ENCODE measurements at regions not wholly inside any gene's neighbourhood (a gene's known extent, or its start where the extent isn't known, plus 50 kb on each side); places are given as distances from the start of the nearest gene placed in this dataset.

DNA sequence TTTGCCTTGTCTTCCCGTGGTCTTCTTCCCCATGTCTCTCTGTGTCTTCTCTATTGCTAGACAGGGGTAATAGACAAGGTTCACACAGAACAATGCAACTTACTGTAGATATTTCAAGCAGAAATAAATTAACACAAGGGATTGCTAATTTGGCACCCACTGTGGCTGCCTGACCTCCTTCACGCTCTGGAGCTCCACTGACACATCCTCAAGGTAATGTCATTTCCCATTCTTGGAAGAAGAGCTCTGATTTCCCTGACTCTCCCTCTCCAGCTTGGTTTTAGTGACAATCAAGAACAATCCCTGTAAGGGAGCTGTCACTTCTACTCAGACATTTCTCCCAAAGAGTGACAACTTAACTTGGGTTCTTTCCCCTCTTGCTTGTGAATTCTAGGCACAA lies 105.4 kb upstream of the NAP1L1 start:
- no peaks in the 10 kb centered on the region for H3K36me3 ChIP-seq (ENCODE audit: control insufficient read depth in 2 of 2, insufficient read depth in 1 of 2, low read length in 2 of 2)
- H3K27ac ChIP-seq (ENCODE audit: extremely low read depth, low read depth, low read length): no peak overlapping the region
- CTCF ChIA-PET: no interaction called here
- TF ChIP-seq, protein P1, sequence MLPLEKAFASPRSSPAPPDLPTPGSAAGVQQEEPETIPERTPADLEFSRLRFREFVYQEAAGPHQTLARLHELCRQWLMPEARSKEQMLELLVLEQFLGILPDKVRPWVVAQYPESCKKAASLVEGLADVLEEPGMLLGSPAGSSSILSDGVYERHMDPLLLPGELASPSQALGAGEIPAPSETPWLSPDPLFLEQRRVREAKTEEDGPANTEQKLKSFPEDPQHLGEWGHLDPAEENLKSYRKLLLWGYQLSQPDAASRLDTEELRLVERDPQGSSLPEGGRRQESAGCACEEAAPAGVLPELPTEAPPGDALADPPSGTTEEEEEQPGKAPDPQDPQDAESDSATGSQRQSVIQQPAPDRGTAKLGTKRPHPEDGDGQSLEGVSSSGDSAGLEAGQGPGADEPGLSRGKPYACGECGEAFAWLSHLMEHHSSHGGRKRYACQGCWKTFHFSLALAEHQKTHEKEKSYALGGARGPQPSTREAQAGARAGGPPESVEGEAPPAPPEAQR (tag by site-specific recombination; IDR thresholded peaks at IDR 0.05): no peak
- TF ChIP-seq RBAK (tag by site-specific recombination; IDR thresholded peaks at IDR 0.05): no peak
- H3K4me1 ChIP-seq (ENCODE audit: control insufficient read depth, insufficient read depth, low read length): no peaks in the 10 kb centered on the region
- POLR2A ChIA-PET: no interaction called here
- H3K9me3 ChIP-seq (ENCODE audit: control insufficient read depth, insufficient read depth, low read depth, low read length): no peaks in the 10 kb centered on the region
- H3K4me3 ChIP-seq (ENCODE audit: low read depth, low read length): no peak overlapping the region

DNA sequence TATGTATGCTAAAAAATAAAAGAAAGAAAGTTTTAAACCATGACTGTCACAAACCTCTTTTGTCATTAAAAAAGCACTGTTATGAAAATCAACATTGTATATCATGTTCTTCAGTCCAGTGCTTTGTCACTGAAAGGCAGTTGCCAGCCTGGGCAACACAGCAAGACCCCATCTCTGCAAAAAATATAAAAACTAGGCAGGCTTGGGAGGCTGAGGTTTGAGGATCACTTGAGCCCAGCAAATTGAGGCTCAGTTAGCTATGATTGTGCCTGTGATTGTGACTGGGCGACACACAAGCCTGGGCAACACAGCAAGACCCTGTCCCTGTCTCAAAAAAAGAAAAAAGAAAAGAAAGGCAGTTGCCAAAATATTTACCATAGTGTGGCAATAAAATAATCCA lies 102.7 kb upstream of the NAP1L1 start:
- H3K36me3 ChIP-seq (ENCODE audit: control insufficient read depth in 2 of 2, insufficient read depth in 1 of 2, low read length in 2 of 2): no peaks in the 10 kb centered on the region
- no peak overlapping the region for H3K4me3 ChIP-seq (ENCODE audit: low read depth, low read length)
- no peaks in the 10 kb centered on the region for H3K9me3 ChIP-seq (ENCODE audit: control insufficient read depth, insufficient read depth, low read depth, low read length)
- H3K27ac ChIP-seq (ENCODE audit: extremely low read depth, low read depth, low read length): no peak overlapping the region
- ChIA-PET CTCF (no interaction called here), POLR2A (no interaction called here)
- TF ChIP-seq ZNF76 (tag by site-specific recombination; IDR thresholded peaks at IDR 0.05; ENCODE audit: borderline replicate concordance, low read depth) (no peak), HOXD13 (CRISPR knock-in tag; IDR thresholded peaks at IDR 0.05; ENCODE audit: borderline replicate concordance) (no peak), ZNF121 (tag by site-specific recombination; IDR thresholded peaks at IDR 0.05) (peak; percentile 66; the same call in 1 of the 2 replicates), ZEB2 (tag by site-specific recombination; IDR thresholded peaks at IDR 0.05) (no peak), ZFP69B (tag by site-specific recombination; IDR thresholded peaks at IDR 0.05) (no peak)
- TF ChIP-seq, protein P2, sequence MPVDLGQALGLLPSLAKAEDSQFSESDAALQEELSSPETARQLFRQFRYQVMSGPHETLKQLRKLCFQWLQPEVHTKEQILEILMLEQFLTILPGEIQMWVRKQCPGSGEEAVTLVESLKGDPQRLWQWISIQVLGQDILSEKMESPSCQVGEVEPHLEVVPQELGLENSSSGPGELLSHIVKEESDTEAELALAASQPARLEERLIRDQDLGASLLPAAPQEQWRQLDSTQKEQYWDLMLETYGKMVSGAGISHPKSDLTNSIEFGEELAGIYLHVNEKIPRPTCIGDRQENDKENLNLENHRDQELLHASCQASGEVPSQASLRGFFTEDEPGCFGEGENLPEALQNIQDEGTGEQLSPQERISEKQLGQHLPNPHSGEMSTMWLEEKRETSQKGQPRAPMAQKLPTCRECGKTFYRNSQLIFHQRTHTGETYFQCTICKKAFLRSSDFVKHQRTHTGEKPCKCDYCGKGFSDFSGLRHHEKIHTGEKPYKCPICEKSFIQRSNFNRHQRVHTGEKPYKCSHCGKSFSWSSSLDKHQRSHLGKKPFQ (tag by site-specific recombination; IDR thresholded peaks at IDR 0.05): no peak
- TF ChIP-seq, protein P3, sequence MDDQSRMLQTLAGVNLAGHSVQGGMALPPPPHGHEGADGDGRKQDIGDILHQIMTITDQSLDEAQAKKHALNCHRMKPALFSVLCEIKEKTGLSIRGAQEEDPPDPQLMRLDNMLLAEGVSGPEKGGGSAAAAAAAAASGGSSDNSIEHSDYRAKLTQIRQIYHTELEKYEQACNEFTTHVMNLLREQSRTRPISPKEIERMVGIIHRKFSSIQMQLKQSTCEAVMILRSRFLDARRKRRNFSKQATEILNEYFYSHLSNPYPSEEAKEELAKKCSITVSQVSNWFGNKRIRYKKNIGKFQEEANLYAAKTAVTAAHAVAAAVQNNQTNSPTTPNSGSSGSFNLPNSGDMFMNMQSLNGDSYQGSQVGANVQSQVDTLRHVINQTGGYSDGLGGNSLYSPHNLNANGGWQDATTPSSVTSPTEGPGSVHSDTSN (CRISPR knock-in tag; IDR thresholded peaks at IDR 0.05): no peak
- no peaks in the 10 kb centered on the region for H3K4me1 ChIP-seq (ENCODE audit: control insufficient read depth, insufficient read depth, low read length)

DNA sequence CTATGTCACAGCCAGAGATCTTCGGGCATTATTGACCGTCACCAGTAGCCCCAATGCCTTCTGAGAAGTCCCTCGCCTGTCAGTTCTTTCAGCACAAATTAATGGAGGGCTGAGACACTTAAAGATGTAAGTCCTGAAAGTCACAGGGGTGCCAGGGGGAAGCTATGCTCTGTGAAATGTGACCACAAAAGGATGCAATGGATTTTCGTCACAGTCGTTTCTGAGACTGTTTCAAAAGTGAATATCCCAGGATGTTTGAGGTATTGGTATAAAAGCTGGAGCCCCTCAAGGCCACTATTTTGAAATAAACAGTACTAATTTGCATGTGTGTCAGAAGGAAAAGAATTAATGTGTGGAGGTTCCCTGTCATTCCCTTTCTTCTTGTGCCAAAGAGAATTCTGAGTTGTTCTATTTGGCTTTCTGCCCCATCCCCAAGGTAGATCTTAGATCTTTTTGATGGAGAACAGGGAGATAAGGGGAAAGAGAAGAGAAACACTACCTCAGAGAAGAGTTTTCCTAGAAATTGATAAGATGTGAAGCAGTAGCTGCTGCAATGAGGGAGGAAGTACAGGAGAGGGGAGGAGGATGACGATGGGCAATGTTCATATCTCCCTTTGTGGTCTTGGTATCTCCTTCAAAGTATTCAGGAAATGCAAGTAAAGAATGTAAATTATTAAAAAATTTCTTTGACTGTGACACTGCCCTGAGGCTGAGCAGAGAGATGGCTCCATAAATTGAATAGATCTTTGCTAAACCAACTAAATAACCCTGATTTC lies 101.8 kb upstream of the NAP1L1 start:
- H3K36me3 ChIP-seq (ENCODE audit: control insufficient read depth in 2 of 2, insufficient read depth in 1 of 2, low read length in 2 of 2): no peaks in the 10 kb centered on the region
- ChIA-PET CTCF (no interaction called here), POLR2A (no interaction called here)
- no peak overlapping the region for H3K4me3 ChIP-seq (ENCODE audit: low read depth, low read length)
- TF ChIP-seq ZNF544 (tag by site-specific recombination; IDR thresholded peaks at IDR 0.05) (no peak), ZNF114 (tag by site-specific recombination; IDR thresholded peaks at IDR 0.05) (no peak), ZNF2 (tag by site-specific recombination; IDR thresholded peaks at IDR 0.05) (no peak), ZNF707 (tag by site-specific recombination; IDR thresholded peaks at IDR 0.05) (no peak), ZNF138 (tag by site-specific recombination; IDR thresholded peaks at IDR 0.05; ENCODE audit: borderline replicate concordance) (no peak), ZNF76 (tag by site-specific recombination; IDR thresholded peaks at IDR 0.05; ENCODE audit: borderline replicate concordance, low read depth) (no peak), ZNF658 (tag by site-specific recombination; IDR thresholded peaks at IDR 0.05) (no peak), ZNF792 (tag by site-specific recombination; IDR thresholded peaks at IDR 0.05) (no peak), ZNF423 (tag by site-specific recombination; IDR thresholded peaks at IDR 0.05) (no peak), HOXA7 (CRISPR knock-in tag; IDR thresholded peaks at IDR 0.05; ENCODE audit: borderline replicate concordance) (no peak), KLF9 (tag by site-specific recombination; IDR thresholded peaks at IDR 0.05; ENCODE audit: low read depth) (no peak)
- TF ChIP-seq, protein P4, sequence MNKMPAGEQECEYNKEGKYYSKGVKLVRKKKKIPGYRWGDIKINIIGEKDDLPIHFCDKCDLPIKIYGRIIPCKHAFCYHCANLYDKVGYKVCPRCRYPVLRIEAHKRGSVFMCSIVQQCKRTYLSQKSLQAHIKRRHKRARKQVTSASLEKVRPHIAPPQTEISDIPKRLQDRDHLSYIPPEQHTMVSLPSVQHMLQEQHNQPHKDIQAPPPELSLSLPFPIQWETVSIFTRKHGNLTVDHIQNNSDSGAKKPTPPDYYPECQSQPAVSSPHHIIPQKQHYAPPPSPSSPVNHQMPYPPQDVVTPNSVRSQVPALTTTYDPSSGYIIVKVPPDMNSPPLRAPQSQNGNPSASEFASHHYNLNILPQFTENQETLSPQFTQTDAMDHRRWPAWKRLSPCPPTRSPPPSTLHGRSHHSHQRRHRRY (tag by site-specific recombination; IDR thresholded peaks at IDR 0.05): no peak
- TF ChIP-seq, protein P5, sequence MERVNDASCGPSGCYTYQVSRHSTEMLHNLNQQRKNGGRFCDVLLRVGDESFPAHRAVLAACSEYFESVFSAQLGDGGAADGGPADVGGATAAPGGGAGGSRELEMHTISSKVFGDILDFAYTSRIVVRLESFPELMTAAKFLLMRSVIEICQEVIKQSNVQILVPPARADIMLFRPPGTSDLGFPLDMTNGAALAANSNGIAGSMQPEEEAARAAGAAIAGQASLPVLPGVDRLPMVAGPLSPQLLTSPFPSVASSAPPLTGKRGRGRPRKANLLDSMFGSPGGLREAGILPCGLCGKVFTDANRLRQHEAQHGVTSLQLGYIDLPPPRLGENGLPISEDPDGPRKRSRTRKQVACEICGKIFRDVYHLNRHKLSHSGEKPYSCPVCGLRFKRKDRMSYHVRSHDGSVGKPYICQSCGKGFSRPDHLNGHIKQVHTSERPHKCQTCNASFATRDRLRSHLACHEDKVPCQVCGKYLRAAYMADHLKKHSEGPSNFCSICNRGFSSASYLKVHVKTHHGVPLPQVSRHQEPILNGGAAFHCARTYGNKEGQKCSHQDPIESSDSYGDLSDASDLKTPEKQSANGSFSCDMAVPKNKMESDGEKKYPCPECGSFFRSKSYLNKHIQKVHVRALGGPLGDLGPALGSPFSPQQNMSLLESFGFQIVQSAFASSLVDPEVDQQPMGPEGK (tag by site-specific recombination; IDR thresholded peaks at IDR 0.05): no peak
- H3K9me3 ChIP-seq (ENCODE audit: control insufficient read depth, insufficient read depth, low read depth, low read length): no peaks in the 10 kb centered on the region
- H3K27ac ChIP-seq (ENCODE audit: extremely low read depth, low read depth, low read length): no peak overlapping the region
- no peaks in the 10 kb centered on the region for H3K4me1 ChIP-seq (ENCODE audit: control insufficient read depth, insufficient read depth, low read length)

All from HEK293 (cell line).